DND-41 (cell line): ENCODE measurements at regions not wholly inside any gene's neighbourhood (a gene's known extent, or its start where the extent isn't known, plus 50 kb on each side); places are given as distances from the start of the nearest gene placed in this dataset.

Experiments
- EZH2 ChIP-seq: IDR thresholded peaks from 3 replicates; pipeline ENCODE4 v1.6.1; 2012; ENCODE audit warnings: borderline replicate concordance, low read depth, mild to moderate bottlenecking, moderate library complexity, low read length, inconsistent platforms; ENCODE audit not compliant: severe bottlenecking
- TF ChIP-seq, protein P1 (sequence below): IDR thresholded peaks from 2 replicates; pipeline ENCODE4 v1.5.1; 2012; ENCODE audit warnings: borderline replicate concordance, low read length, moderate library complexity, mild to moderate bottlenecking; ENCODE audit not compliant: poor library complexity, severe bottlenecking; ENCODE audit errors: extremely low read depth

GRCh38 chr5:109278141-109278540 is 131.6 kb downstream of the PJA2 start:
- TF ChIP-seq, protein P1, sequence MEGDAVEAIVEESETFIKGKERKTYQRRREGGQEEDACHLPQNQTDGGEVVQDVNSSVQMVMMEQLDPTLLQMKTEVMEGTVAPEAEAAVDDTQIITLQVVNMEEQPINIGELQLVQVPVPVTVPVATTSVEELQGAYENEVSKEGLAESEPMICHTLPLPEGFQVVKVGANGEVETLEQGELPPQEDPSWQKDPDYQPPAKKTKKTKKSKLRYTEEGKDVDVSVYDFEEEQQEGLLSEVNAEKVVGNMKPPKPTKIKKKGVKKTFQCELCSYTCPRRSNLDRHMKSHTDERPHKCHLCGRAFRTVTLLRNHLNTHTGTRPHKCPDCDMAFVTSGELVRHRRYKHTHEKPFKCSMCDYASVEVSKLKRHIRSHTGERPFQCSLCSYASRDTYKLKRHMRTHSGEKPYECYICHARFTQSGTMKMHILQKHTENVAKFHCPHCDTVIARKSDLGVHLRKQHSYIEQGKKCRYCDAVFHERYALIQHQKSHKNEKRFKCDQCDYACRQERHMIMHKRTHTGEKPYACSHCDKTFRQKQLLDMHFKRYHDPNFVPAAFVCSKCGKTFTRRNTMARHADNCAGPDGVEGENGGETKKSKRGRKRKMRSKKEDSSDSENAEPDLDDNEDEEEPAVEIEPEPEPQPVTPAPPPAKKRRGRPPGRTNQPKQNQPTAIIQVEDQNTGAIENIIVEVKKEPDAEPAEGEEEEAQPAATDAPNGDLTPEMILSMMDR = no peak
- TF ChIP-seq EZH2 = no peak
